Testis (tissue), 2 donors: ENCODE measurements at regions not wholly inside any gene's neighbourhood (a gene's known extent, or its start where the extent isn't known, plus 50 kb on each side); places are given as distances from the start of the nearest gene placed in this dataset.

Experiments used
- POLR2A ChIP-seq: fragments of 450-650 bp; IDR thresholded peaks from one replicate; pipeline ENCODE4 v1.6.1; 2017; ENCODE audit warnings: antibody characterized with exemption, mild to moderate bottlenecking, moderate library complexity
- TF ChIP-seq, protein P1 (sequence below), 3 experiments: fragments of 450-650 bp in 2 of 3; fragments of 200-600 bp in 1 of 3; sonication (generic) in 1 of 3; IDR thresholded peaks; one replicate each; pipeline ENCODE4 v1.5.1; 2016 to 2019; ENCODE audit warnings: antibody characterized with exemption in 3 of 3, mild to moderate bottlenecking in 2 of 3, moderate library complexity in 1 of 3

DNA sequence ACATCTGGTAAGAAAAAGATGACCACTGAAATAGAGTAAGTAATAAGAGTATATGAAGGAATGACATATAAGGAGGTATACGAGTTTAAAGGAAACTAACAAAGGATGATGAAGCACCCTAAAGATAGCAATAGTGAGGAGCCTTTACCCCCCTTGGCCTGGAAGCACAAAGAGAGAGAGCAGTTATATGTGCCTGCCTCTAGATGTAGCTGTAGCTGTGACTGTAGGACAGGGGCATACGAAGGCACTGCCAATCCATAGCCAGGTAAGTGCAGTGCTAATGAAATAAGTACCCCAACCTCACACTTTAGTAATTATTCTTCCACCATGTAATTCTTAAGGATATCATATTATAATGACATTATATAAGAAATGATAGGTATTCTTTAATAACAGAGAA lies 90.1 kb upstream of the FKBP1C start:
- TF ChIP-seq, protein P1, sequence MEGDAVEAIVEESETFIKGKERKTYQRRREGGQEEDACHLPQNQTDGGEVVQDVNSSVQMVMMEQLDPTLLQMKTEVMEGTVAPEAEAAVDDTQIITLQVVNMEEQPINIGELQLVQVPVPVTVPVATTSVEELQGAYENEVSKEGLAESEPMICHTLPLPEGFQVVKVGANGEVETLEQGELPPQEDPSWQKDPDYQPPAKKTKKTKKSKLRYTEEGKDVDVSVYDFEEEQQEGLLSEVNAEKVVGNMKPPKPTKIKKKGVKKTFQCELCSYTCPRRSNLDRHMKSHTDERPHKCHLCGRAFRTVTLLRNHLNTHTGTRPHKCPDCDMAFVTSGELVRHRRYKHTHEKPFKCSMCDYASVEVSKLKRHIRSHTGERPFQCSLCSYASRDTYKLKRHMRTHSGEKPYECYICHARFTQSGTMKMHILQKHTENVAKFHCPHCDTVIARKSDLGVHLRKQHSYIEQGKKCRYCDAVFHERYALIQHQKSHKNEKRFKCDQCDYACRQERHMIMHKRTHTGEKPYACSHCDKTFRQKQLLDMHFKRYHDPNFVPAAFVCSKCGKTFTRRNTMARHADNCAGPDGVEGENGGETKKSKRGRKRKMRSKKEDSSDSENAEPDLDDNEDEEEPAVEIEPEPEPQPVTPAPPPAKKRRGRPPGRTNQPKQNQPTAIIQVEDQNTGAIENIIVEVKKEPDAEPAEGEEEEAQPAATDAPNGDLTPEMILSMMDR (IDR thresholded peaks at IDR 0.05): no peak
- TF ChIP-seq POLR2A: no peak
